22Rv1 (cell line): ENCODE measurements at regions not wholly inside any gene's neighbourhood (a gene's known extent, or its start where the extent isn't known, plus 50 kb on each side); places are given as distances from the start of the nearest gene placed in this dataset.

Source experiments
- H3K27ac ChIP-seq: fragments of 450-650 bp; 2 replicates; pipeline ENCODE4 v1.5.1; 2017
- CTCF ChIP-seq: fragments of 450-650 bp; IDR thresholded peaks from 2 replicates; pipeline ENCODE4 v1.5.1; 2017; ENCODE audit warnings: mild to moderate bottlenecking
- ZFX ChIP-seq: fragments of 450-650 bp; IDR thresholded peaks from 2 replicates; pipeline ENCODE4 v1.6.1; 2017; ENCODE audit warnings: antibody characterized with exemption, borderline replicate concordance

- no peak for TF ChIP-seq ZFX
- no peak for TF ChIP-seq CTCF
- H3K27ac ChIP-seq, result peak overlapping the region; percentile 13; the same call in 1 of the 2 replicates
Measured at GRCh38 chr13:58728126-58728525, 1096.6 kb downstream of the PCDH17 start.

GRCh38 chr13:58729361-58729760, 1097.8 kb downstream of the PCDH17 start:
- TF ChIP-seq CTCF, result no peak
- no peak for TF ChIP-seq ZFX
- no peak overlapping the region for H3K27ac ChIP-seq

- no peak overlapping the region for H3K27ac ChIP-seq
- TF ChIP-seq ZFX, result no peak
- no peak for TF ChIP-seq CTCF
Measured at GRCh38 chr13:58744686-58745085, 1113.1 kb downstream of the PCDH17 start.

- TF ChIP-seq ZFX (no peak), CTCF (no peak)
- no peak overlapping the region for H3K27ac ChIP-seq
Measured at GRCh38 chr13:58767566-58767965, 1136.0 kb downstream of the PCDH17 start.

- TF ChIP-seq CTCF (no peak), ZFX (no peak)
- no peak overlapping the region for H3K27ac ChIP-seq
Measured at GRCh38 chr13:58773280-58773859, 1141.8 kb downstream of the PCDH17 start.

GRCh38 chr13:58782736-58783135, 1151.2 kb downstream of the PCDH17 start:
- TF ChIP-seq CTCF (no peak), ZFX (no peak)
- H3K27ac ChIP-seq, result no peak overlapping the region

GRCh38 chr13:58792854-58793253, 1161.3 kb downstream of the PCDH17 start:
- H3K27ac ChIP-seq, result no peak overlapping the region
- TF ChIP-seq CTCF, result no peak
